Adrenal gland (tissue), 9 donors: ENCODE measurements at regions not wholly inside any gene's neighbourhood (a gene's known extent, or its start where the extent isn't known, plus 50 kb on each side); places are given as distances from the start of the nearest gene placed in this dataset.

ENCODE experiments used
- DNase-seq, 7 donors: peaks; one replicate each; pipeline ENCODE4 v3.0.0-alpha.2; 2019 to 2020
- H3K27ac ChIP-seq, 5 donors: fragments of 200-600 bp; sonication (generic) in 4 of 5; 1 replicate in 3 of 5; 2 replicates in 2 of 5; pipeline versions ENCODE4 v1.5.1 to v1.8.0; 2016 to 2020; ENCODE audit warnings: mild to moderate bottlenecking in 1 of 5
- H3K27me3 ChIP-seq: fragments of 200-600 bp; 2 replicates; pipeline ENCODE4 v1.8.0; 2021
- H3K36me3 ChIP-seq, 2 donors: fragments of 200-600 bp; replicated peaks in 1 of 2; 1 replicate in 1 of 2; 2 replicates in 1 of 2; pipeline versions ENCODE4 v1.5.1 to v1.8.0; 2018 to 2022
- H3K4me1 ChIP-seq, 2 donors: fragments of 200-600 bp; replicated peaks in 1 of 2; 1 replicate in 1 of 2; 2 replicates in 1 of 2; pipeline versions ENCODE4 v1.5.1 to v1.8.0; 2018 to 2021
- H3K4me3 ChIP-seq, 4 donors: fragments of 200-600 bp; sonication (generic) in 3 of 4; one replicate each; pipeline ENCODE4 v1.5.1; 2016 to 2018
- H3K9me3 ChIP-seq, 3 donors: fragments of 200-600 bp; sonication (generic) in 1 of 3; replicated peaks in 1 of 3; 1 replicate in 2 of 3; 2 replicates in 1 of 3; pipeline versions ENCODE4 v1.5.1 to v1.8.0; 2016 to 2021
- POLR2A ChIP-seq, 2 donors: fragments of 450-650 bp; IDR thresholded peaks; one replicate each; pipeline ENCODE4 v1.6.1; 2017; ENCODE audit warnings: antibody characterized with exemption in 2 of 2, mild to moderate bottlenecking in 2 of 2, moderate library complexity in 1 of 2
- WGBS, 4 donors: extraction: QIAGEN DNeasy Blood & Tissue Kit in 2 of 4; methylation state at CpG; one replicate each; pipeline versions ENCODE4 v1.1.5 to v1.1.7; 2013 to 2017; 5-methylcytosine and 5-hydroxymethylcytosine counted together
- intact Hi-C, 2 donors: fragments of 100-400 bp; cut with DNase I; formaldehyde crosslinking; loops; one replicate each; pipeline versions ENCODE4 v1.14.1 to v1.15.0; 2022 to 2023
- TF ChIP-seq, protein P1 (sequence below), 6 experiments: fragments of 450-650 bp in 4 of 6; fragments of 200-600 bp in 2 of 6; sonication (generic) in 1 of 6; IDR thresholded peaks; 1 replicate in 5 of 6; 2 replicates in 1 of 6; pipeline versions ENCODE4 v1.5.1 to v1.8.0; 2016 to 2021; ENCODE audit warnings: antibody characterized with exemption in 6 of 6, mild to moderate bottlenecking in 2 of 6, moderate library complexity in 1 of 6
- donor health status: healthy with polysubstance abuse.
- donor health status: Bipolar disorder and iron deficiency.
- donor health status: DM: yes; HTN: yes; CAD: no.
- donor health status: DM: no; HTN: no; CAD: no.
- donor health status: DM: no; HTN: no; CAD: no.

DNA sequence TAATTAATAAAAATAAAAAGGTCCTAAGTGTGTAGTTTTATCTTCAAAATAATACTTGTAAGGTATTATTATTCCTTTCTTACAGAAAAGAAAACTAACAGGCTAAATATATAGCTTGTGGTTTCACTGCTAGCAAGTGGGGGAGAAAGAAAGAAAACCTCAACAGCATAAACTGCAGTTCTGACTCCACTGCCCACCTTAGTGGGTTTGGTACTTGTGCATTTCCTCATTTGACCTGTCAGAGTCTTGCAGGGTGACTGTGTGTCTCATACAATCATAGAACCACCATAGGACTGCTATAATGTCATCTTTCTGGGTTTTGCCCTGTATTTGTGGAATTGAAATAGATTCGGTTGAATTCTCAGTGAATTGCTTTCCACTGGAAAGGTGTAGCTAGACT, 94.7 kb upstream of the PUDP start:
- H3K27me3 ChIP-seq: no peaks in the 10 kb centered on the region
- H3K36me3 ChIP-seq: no peaks in the 10 kb centered on the region
- intact Hi-C loops: no loop called here
- TF ChIP-seq, protein P1, sequence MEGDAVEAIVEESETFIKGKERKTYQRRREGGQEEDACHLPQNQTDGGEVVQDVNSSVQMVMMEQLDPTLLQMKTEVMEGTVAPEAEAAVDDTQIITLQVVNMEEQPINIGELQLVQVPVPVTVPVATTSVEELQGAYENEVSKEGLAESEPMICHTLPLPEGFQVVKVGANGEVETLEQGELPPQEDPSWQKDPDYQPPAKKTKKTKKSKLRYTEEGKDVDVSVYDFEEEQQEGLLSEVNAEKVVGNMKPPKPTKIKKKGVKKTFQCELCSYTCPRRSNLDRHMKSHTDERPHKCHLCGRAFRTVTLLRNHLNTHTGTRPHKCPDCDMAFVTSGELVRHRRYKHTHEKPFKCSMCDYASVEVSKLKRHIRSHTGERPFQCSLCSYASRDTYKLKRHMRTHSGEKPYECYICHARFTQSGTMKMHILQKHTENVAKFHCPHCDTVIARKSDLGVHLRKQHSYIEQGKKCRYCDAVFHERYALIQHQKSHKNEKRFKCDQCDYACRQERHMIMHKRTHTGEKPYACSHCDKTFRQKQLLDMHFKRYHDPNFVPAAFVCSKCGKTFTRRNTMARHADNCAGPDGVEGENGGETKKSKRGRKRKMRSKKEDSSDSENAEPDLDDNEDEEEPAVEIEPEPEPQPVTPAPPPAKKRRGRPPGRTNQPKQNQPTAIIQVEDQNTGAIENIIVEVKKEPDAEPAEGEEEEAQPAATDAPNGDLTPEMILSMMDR (IDR thresholded peaks at IDR 0.05): no peak
- TF ChIP-seq POLR2A (IDR thresholded peaks at IDR 0.05): no peak
- no peaks in the 10 kb centered on the region for H3K4me1 ChIP-seq
- WGBS, 4 donors: 85 to 100% (median 94%) methylated on average over 1 of the region's 1 CpG
- no peak for DNase-seq
- no peak overlapping the region for H3K27ac ChIP-seq
- H3K4me3 ChIP-seq: no peak overlapping the region
- no peaks in the 10 kb centered on the region for H3K9me3 ChIP-seq

DNA sequence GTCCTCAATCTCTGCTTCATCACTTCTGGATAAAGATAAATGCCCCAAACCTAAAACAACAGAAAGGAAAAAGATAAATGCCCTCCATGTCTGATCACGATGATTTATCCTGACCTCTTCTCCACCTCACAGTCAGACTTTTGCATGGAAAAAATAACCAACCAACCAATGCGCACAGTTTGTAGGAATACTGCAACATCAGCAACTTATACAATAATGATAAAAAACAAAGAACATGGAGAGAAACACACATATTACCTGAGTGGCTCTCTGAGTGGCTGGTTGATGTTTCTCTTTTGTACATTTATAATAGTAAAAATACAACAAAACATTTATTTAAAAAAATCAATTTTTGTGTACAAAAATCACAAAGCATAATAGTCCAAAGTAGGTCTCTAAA, 93.0 kb upstream of the PUDP start:
- no peak overlapping the region for H3K4me3 ChIP-seq
- WGBS, 4 donors: 71 to 89% (median 78%) methylated on average over 2 of the region's 2 CpGs
- DNase-seq: no peak
- TF ChIP-seq POLR2A (IDR thresholded peaks at IDR 0.05): no peak
- TF ChIP-seq, protein P1 (IDR thresholded peaks at IDR 0.05): no peak
- H3K9me3 ChIP-seq: no peaks in the 10 kb centered on the region
- intact Hi-C loops: no loop called here
- no peaks in the 10 kb centered on the region for H3K36me3 ChIP-seq
- no peaks in the 10 kb centered on the region for H3K4me1 ChIP-seq
- no peaks in the 10 kb centered on the region for H3K27me3 ChIP-seq
- H3K27ac ChIP-seq: no peak overlapping the region

DNA sequence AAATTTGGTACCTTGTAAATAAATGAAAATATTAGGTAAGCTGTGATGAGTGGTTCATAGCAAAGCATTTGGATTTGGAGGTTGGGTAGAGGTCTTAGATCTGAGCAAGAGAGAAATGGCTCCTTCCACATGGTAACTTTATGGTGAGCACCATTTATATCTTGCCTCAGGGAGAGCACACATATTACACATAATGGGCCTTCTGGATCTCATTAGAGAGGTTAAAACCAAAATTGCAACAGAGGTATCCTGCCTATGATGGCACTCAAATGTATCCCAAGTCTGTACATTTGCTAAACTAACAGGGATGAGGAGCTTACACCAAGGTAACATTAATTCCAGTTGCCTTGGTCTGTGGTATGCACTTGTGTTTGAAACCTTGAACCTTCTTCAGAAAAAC, 87.1 kb upstream of the PUDP start:
- no peak overlapping the region for H3K4me3 ChIP-seq
- no peaks in the 10 kb centered on the region for H3K9me3 ChIP-seq
- no peaks in the 10 kb centered on the region for H3K4me1 ChIP-seq
- TF ChIP-seq, protein P1 (IDR thresholded peaks at IDR 0.05): no peak
- TF ChIP-seq POLR2A (IDR thresholded peaks at IDR 0.05): no peak
- DNase-seq: no peak
- H3K27ac ChIP-seq: no peak overlapping the region
- H3K27me3 ChIP-seq: no peaks in the 10 kb centered on the region
- intact Hi-C loops: no loop called here
- H3K36me3 ChIP-seq: no peaks in the 10 kb centered on the region

DNA sequence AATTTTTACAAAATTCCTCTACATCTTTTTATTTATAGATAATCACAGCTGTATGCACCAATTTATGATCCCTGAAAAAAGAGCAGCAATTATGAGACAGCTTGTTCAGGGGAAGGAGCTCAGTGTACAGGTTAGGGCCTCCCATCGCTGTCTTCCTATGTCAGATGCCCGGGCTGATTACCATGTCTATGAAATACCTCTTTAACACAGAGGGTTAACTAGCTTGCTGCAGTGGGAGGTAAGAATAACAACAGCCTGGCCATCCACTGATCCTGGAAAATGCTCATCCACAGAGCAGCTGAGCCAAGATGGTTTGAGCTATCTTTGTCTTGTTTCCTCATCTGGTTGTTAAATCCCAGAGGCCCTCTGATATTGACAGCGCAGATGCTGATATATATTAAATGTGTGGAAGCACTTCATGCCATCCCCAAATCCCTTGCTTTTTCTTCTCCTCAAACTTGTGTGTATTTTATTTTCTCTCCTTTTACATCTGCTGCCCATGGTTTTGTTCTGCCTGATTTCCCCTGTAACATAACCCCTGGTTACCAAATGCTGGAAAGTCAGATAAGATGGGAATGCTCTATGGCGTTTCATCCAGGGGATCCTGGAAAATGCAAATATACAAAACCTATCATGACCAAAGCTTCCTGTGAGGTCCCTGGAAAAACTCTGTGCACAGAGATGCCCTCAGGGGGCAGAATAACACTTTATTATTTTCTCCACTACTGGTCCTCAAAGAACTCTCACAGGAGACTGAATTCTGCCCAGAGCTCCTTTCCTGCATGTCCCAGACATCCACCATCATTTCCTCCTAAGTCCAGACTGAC, 85.8 kb upstream of the PUDP start:
- H3K27me3 ChIP-seq: no peaks in the 10 kb centered on the region
- no peak for TF ChIP-seq POLR2A (IDR thresholded peaks at IDR 0.05)
- TF ChIP-seq, protein P1 (IDR thresholded peaks at IDR 0.05): no peak
- H3K4me1 ChIP-seq: no peaks in the 10 kb centered on the region
- no peak overlapping the region for H3K4me3 ChIP-seq
- no peaks in the 10 kb centered on the region for H3K9me3 ChIP-seq
- 61 to 81% (median 74%) methylated on average over 4 of the region's 4 CpGs for WGBS, 4 donors
- no peak for DNase-seq
- H3K36me3 ChIP-seq: no peaks in the 10 kb centered on the region
- intact Hi-C loops: no loop called here
- H3K27ac ChIP-seq: no peak overlapping the region
